Naive thymus-derived CD8-positive, alpha-beta T cell (primary cell): ENCODE measurements at regions not wholly inside any gene's neighbourhood (a gene's known extent, or its start where the extent isn't known, plus 50 kb on each side); places are given as distances from the start of the nearest gene placed in this dataset.

Source experiments
- ATAC-seq, 2 donors: fragments of 150-1000 bp; cut with Tn5 transposase in 1 of 2; sonication (Bioruptor Pico), chemical (Tn5 transposase) in 1 of 2; 1 replicate in 1 of 2; 2 replicates in 1 of 2; pipeline ENCODE4 v1.10.0; 2021; ENCODE audit warnings: mild to moderate bottlenecking in 2 of 2, moderate library complexity in 2 of 2
- POLR2A ChIA-PET: fragments of 350-600 bp; sonication (Branson Sonifier 250); formaldehyde crosslinking; loops from one replicate; lab custom pipeline; 2021; ENCODE audit warnings: antibody characterized with exemption; lab: Charles Lee
- DNase-seq, 10 donors: peaks; one replicate each; pipeline versions ENCODE4 v3.0.0 to v3.0.0-alpha.2; 2020 to 2022
- H3K27ac Mint-ChIP-seq, 10 donors: one replicate each; pipeline ENCODE4 v1.8.0; 2020 to 2022; ENCODE audit warnings: mild to moderate bottlenecking in 10 of 10, mixed read lengths in 10 of 10, moderate library complexity in 4 of 10, inconsistent platforms in 1 of 10
- H3K27me3 Mint-ChIP-seq, 5 donors: one replicate each; pipeline ENCODE4 v1.8.0; 2021 to 2022; ENCODE audit warnings: mixed read lengths in 5 of 5
- H3K36me3 Mint-ChIP-seq, 3 donors: one replicate each; pipeline ENCODE4 v1.8.0; 2020 to 2022; ENCODE audit warnings: mixed read lengths in 3 of 3, mild to moderate bottlenecking in 2 of 3, inconsistent platforms in 1 of 3
- H3K4me1 Mint-ChIP-seq, 4 donors: one replicate each; pipeline ENCODE4 v1.8.0; 2021 to 2022; ENCODE audit warnings: mixed read lengths in 4 of 4
- H3K4me3 Mint-ChIP-seq, 10 donors: one replicate each; pipeline ENCODE4 v1.8.0; 2020 to 2022; ENCODE audit warnings: mild to moderate bottlenecking in 10 of 10, mixed read lengths in 10 of 10, moderate library complexity in 6 of 10, inconsistent platforms in 1 of 10
- H3K9me3 Mint-ChIP-seq, 9 donors: one replicate each; pipeline ENCODE4 v1.8.0; 2020 to 2022; ENCODE audit warnings: mixed read lengths in 9 of 9, mild to moderate bottlenecking in 3 of 9, inconsistent platforms in 1 of 9, moderate library complexity in 1 of 9

DNA sequence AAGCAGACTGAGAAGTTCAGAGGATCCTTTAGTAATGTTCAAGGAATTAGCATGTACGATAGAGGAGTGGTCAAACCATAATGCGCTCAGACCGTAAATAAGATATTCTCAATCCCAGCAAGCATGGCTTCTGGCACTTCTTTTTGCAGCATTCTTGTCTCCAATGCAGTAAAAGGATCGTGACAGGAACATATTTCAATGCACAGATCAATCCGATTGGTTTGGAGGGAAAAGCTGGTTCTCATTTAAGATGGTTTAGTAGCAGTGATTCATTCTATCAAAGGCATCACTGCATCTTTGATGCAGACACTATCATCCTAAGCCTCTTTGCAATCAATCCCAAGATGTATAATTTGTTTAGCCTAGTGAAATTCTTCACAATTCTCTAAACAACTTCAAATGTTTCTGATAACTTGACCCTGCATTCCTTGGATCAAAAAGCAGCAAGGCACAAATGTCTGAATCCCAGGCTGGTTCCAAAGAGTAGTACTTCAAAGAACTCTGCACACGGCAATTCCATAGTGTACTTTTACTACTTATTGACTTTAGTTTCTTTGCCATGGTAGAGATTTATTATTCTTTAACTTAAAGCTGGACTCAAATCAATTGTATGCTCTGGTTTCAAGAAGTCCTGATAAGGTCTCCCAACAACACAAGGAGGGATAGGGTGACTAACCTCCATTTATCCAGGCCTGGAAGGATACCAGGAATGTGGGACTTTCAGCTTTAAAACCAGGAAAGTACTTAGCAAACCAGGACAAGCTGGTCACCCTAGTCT lies 96.8 kb upstream of the MDM1 start:
- POLR2A ChIA-PET: no interaction called here
- no peak for DNase-seq
- Mint-ChIP-seq H3K9me3 (no peaks in the 10 kb centered on the region), H3K36me3 (no peaks in the 10 kb centered on the region), H3K27me3 (no peaks in the 10 kb centered on the region), H3K4me1 (peaks cover 0 to 9% (median 5%) of the 10 kb centered on the region in 4 donors), H3K27ac (no peak overlapping the region), H3K4me3 (no peak overlapping the region)
- ATAC-seq: no peak

DNA sequence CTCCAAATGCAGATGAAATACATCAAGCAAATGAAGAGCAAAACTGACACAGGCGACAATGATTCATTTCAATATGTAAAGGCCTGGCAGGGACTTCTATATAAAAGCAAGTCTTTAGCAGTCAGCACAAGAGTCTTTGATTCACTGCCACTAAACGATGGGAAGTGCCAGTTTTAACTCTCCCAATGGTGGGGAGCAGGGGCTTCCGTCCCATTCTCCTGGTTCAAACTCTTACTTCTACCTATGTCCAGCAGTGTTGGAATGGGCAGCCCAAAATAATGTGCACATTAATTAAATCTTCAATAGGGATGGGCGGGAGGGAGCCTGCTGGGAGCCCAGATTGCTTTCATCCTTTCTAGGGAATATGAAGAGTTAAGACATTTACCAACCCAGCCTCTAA lies 97.5 kb upstream of the MDM1 start:
- POLR2A ChIA-PET: no interaction called here
- DNase-seq (no peak), ATAC-seq (no peak)
- Mint-ChIP-seq H3K4me1 (peaks cover 0 to 9% (median 5%) of the 10 kb centered on the region in 4 donors), H3K27me3 (no peaks in the 10 kb centered on the region), H3K9me3 (peaks cover 0 to under 1% (median 0%) of the 10 kb centered on the region in 9 donors), H3K27ac (no peak overlapping the region), H3K36me3 (no peaks in the 10 kb centered on the region), H3K4me3 (no peak overlapping the region)

DNA sequence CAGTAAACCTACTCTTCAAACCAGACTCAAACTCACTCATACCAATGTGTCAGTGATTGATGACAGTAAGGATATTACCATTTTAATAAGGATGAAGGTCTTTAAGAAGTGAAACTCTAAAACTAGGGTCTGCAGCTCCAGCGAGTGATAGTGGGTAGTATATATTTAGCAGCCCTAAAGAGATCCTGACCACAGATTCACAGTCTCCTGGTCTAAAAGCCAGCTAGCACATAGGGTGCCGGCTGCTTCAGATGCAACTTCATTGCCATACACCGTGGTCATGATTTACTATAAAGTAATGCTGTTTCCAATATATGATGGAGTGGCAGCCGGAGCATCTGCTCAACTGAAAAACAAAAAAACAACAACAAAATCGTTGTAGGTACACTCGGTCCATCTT lies 99.6 kb upstream of the MDM1 start:
- Mint-ChIP-seq H3K36me3 (peaks cover 0 to 8% (median 8%) of the 10 kb centered on the region in 3 donors), H3K9me3 (peaks cover 0 to 10% (median 2%) of the 10 kb centered on the region in 9 donors), H3K27me3 (no peaks in the 10 kb centered on the region), H3K4me1 (peaks cover 0 to 9% (median 4%) of the 10 kb centered on the region in 4 donors), H3K4me3 (no peak overlapping the region), H3K27ac (peak overlapping the region in 2 of 10 donors; percentile 49 to 52)
- ATAC-seq: no peak
- POLR2A ChIA-PET: interaction anchor here (0.7 kb wide), 1 partner anchor 66 kb away, joined by 3 read pairs; no protein-coding TSS in a partner anchor
- DNase-seq: no peak

DNA sequence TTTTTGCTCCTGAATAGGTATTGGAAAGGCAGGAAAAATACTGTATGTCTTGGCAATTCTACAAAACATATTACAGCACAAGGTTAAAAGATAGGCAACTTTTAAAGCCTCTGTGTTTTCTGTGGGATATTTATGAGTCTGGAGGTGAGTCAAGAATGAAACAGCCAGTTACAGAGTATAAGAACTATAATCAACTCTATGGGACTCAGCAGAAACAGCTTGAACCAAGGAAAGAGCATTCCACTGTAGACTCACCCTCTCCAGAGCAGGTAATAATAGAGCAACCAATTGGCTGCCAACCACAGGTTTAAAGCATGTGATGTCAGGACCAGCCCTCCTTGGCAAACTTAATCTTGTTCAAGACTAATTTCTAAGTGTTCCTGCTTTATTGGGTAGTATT lies 100.5 kb upstream of the MDM1 start:
- peaks cover 0 to 8% (median 8%) of the 10 kb centered on the region in 3 donors for H3K36me3 Mint-ChIP-seq
- H3K4me3 Mint-ChIP-seq: no peak overlapping the region
- POLR2A ChIA-PET: interaction anchor here (0.7 kb wide), 1 partner anchor 67 kb away, joined by 3 read pairs; no protein-coding TSS in a partner anchor
- ATAC-seq (no peak), DNase-seq (no peak)
- H3K9me3 Mint-ChIP-seq: peaks cover 0 to 10% (median 2%) of the 10 kb centered on the region in 9 donors
- H3K4me1 Mint-ChIP-seq: peaks cover 0 to 9% (median 4%) of the 10 kb centered on the region in 4 donors
- H3K27me3 Mint-ChIP-seq: no peaks in the 10 kb centered on the region
- H3K27ac Mint-ChIP-seq: no peak overlapping the region

DNA sequence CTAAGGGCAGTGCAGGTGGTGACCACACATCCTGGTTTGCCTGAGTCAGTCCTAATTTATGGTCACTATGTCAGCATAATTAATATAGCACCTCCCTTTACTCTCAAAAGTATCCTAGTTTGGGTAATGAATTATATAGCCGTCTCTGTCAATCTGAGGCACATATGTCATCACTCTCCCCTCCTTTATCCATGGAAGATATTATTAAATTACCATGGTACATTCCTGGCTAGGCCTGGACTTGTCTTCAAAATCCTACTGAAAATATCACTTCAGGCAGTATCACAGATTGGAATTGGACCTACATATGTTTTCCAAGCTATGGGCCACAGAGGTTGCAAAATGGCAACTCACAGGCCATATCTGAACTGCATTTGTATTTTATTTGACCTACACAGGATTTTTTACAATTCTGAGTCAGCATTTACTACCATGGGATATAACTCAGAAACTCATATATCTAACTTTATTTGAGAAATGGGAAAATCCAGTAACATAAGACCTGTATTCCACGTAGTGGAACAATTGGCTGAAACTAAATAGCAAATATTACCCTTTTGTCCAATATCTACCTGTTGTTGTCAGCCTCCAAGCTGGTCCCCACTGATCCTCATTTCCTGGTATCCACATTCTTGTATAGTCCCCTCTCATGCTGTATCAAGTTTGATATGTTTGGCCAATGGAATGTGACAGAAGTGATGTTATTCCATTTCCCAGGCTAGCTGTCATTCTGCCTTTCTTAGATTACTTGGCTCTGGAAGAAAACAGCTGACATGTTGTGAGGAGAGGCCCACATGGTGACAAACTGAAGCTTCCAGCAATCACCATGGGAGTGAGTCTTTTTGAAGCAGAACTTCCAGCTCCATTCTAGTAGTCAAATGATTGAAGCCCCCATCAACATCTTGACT lies 102.5 kb upstream of the MDM1 start:
- H3K4me3 Mint-ChIP-seq: no peak overlapping the region
- peaks cover 0 to 8% (median 8%) of the 10 kb centered on the region in 3 donors for H3K36me3 Mint-ChIP-seq
- POLR2A ChIA-PET: no interaction called here
- no peak for DNase-seq
- no peak for ATAC-seq
- H3K4me1 Mint-ChIP-seq: peaks cover 3 to 18% (median 4%) of the 10 kb centered on the region in 4 donors
- no peak overlapping the region for H3K27ac Mint-ChIP-seq
- H3K9me3 Mint-ChIP-seq: peaks cover 0 to 10% (median 2%) of the 10 kb centered on the region in 9 donors
- no peaks in the 10 kb centered on the region for H3K27me3 Mint-ChIP-seq

DNA sequence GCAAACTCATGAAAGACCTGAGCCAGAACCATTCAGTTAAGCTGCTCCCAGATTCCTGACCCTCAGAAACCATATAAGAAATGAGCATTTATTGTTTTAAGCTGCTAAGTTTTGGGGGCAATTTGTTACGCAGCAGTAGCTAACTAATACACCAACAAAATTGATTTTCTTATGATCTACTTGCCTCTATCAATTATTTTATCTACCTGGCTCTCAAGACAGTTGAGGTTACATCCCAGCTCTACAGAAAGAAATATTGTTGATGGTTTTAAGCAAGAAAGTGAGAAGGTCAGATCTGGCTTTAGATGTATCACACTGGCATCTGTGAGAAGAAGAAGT lies 103.1 kb upstream of the MDM1 start:
- POLR2A ChIA-PET: interaction anchor here (0.9 kb wide), 1 partner anchor 19 kb away, joined by 3 read pairs; no protein-coding TSS in a partner anchor
- H3K27me3 Mint-ChIP-seq: no peaks in the 10 kb centered on the region

DNA sequence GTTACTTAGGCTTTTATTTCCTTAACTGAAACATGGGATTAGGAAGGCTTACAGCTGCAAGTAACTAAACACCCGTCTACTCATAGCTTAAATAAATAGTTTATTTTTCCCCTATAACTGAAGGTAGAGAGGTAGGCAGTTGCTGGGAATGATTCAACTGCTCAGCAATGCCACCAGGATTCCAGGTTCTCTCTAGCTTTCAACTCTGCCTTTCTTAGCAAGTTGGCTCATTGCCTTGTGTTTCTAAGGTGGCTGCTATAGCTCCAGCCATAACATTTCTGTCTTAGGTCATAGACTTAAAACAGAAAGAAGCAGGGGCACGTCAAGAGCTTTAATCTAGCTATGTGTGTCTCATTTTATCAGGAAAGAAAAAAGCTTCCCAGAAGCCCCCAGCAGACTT lies 103.7 kb upstream of the MDM1 start:
- ATAC-seq: no peak
- Mint-ChIP-seq H3K4me1 (peaks cover 3 to 27% (median 7%) of the 10 kb centered on the region in 4 donors), H3K27me3 (no peaks in the 10 kb centered on the region), H3K4me3 (no peak overlapping the region), H3K27ac (no peak overlapping the region), H3K9me3 (peaks cover 0 to 10% (median 2%) of the 10 kb centered on the region in 9 donors), H3K36me3 (peaks cover 0 to 8% (median 8%) of the 10 kb centered on the region in 3 donors)
- POLR2A ChIA-PET: interaction anchor here (0.9 kb wide), 1 partner anchor 19 kb away, joined by 3 read pairs; no protein-coding TSS in a partner anchor
- DNase-seq: no peak

More for the DNA sequence above, 103.1 kb upstream of the MDM1 start:
- Mint-ChIP-seq H3K27ac (no peak overlapping the region), H3K36me3 (peaks cover 0 to 8% (median 8%) of the 10 kb centered on the region in 3 donors), H3K9me3 (peaks cover 0 to 10% (median 2%) of the 10 kb centered on the region in 9 donors), H3K4me3 (no peak overlapping the region), H3K4me1 (peaks cover 3 to 23% (median 7%) of the 10 kb centered on the region in 4 donors)
- no peak for DNase-seq
- ATAC-seq: no peak

DNA sequence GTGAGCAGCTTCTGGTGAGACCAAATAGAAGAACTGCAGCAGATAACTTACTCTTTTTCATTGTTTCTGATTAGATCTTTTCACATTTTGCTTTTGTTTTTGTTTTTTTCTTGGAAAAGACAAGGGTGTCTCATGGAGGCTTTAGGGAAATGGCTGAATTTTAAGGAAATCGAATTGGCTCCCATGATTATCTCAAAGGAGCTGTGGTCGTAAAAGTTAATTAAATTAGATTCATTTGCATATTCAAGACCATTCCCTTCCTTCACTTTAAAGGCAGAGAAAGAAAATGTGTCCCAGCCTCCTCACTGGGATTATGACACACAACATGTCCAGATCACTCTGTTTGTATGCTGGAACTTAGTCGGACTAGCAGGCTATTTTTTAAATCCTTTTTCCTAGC lies 106.4 kb upstream of the MDM1 start:
- no peak for DNase-seq
- POLR2A ChIA-PET: interaction anchor here (0.8 kb wide), 1 partner anchor 17 kb away, joined by 3 read pairs; no protein-coding TSS in a partner anchor
- Mint-ChIP-seq H3K9me3 (peaks cover 0 to 12% (median 4%) of the 10 kb centered on the region in 9 donors), H3K27ac (no peak overlapping the region), H3K4me3 (no peak overlapping the region), H3K27me3 (no peaks in the 10 kb centered on the region), H3K36me3 (peaks cover 0 to 13% (median 8%) of the 10 kb centered on the region in 3 donors), H3K4me1 (peaks cover 8 to 42% (median 21%) of the 10 kb centered on the region in 4 donors)
- ATAC-seq: no peak

DNA sequence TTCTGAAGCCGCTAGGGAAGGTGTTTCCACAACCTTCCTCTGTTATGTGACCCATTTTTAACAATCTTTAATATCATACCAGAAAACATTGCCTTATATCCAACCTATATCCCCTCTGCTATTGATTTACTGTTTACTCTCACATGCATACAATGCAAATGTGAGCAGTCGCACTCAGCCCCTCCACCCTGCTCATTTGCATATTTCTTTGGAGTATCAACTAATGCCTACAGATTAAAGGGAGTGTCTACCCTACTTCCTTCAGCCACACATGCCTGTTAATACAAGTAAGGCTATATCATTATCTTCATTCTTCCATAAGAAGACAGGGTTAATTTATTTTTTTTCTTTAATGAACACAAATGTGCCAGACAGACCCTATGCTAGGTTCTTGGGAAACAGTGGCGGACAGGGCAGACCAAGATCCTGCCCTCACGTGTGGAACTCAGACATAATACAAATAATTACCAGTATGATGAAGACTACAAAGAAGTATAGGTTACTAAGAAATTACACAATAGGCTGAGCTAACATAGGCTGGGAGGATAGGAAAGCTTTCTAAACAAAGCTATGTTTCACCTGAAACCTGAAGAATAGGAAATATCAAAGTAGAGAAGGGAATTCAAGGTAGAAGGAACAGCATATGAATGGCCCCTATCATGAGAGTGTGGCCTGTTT lies 107.3 kb upstream of the MDM1 start:
- Mint-ChIP-seq H3K27ac (peak overlapping the region in 2 of 10 donors; percentile 3 to 8), H3K4me1 (peaks cover 7 to 51% (median 21%) of the 10 kb centered on the region in 4 donors), H3K27me3 (no peaks in the 10 kb centered on the region), H3K36me3 (peaks cover 0 to 15% (median 8%) of the 10 kb centered on the region in 3 donors), H3K4me3 (no peak overlapping the region), H3K9me3 (peaks cover 0 to 15% (median 7%) of the 10 kb centered on the region in 9 donors)
- ATAC-seq (no peak), DNase-seq (no peak)
- POLR2A ChIA-PET: interaction anchor here (0.8 kb wide), 1 partner anchor 24 kb away, joined by 3 read pairs; no protein-coding TSS in a partner anchor

DNA sequence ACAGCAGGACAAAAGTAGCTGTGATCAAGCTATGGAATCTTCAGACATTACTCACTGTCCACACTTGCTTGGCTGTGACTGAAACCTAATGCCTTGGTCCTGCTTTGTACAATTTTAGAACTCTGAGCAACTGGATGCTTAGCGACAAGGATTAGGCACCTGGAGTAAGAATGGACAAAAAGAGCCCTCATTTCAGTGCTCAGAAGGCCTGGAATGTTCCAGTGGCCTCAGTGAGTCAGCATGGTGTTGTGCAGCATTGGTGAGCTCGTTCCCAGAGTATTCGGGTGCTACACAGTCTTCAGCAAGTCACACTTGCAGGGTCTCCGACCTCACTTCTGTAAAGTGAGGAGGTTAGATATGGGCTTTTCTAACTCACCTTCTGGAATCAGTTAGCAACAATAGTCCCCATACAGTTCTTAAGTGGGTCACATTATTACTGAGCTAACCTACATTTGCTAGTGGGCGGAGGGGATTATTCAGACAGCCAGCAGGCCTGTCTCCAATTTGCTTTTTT lies 108.0 kb upstream of the MDM1 start:
- Mint-ChIP-seq H3K4me3 (no peak overlapping the region), H3K4me1 (peaks cover 7 to 58% (median 22%) of the 10 kb centered on the region in 4 donors), H3K27ac (peak overlapping the region in 1 of 10 donors; percentile 8), H3K27me3 (no peaks in the 10 kb centered on the region), H3K9me3 (peaks cover 0 to 10% (median 7%) of the 10 kb centered on the region in 9 donors), H3K36me3 (peaks cover 0 to 11% (median 5%) of the 10 kb centered on the region in 3 donors)
- ATAC-seq (no peak), DNase-seq (no peak)
- POLR2A ChIA-PET: interaction anchor here (0.8 kb wide), 1 partner anchor 25 kb away, joined by 3 read pairs; no protein-coding TSS in a partner anchor

DNA sequence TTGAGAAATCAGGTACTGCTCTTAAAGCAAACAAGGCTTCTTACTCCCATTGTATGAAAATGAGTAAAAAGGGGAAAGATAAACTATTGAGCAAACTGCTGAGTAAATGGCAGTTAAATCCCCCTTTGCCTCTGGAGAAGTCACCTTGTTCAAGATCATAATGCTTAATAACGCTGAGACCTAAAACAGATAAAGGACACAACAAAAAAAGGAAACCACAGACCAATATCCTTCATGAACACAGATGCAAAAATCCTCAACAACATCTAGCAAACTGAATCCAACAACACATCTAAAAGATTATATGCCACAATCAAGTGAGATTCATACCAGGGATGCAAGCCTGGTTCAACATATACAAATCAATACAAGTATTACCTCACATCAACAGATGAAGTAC lies 109.0 kb upstream of the MDM1 start:
- DNase-seq (no peak), ATAC-seq (no peak)
- peaks cover 12 to 67% (median 30%) of the 10 kb centered on the region in 4 donors for H3K4me1 Mint-ChIP-seq
- H3K4me3 Mint-ChIP-seq: peak overlapping the region in 3 of 10 donors; percentile 7 to 56 (median 37)
- peaks cover 0 to 9% (median 4%) of the 10 kb centered on the region in 9 donors for H3K9me3 Mint-ChIP-seq
- H3K36me3 Mint-ChIP-seq: peaks cover 0 to 7% (median 0%) of the 10 kb centered on the region in 3 donors
- no peaks in the 10 kb centered on the region for H3K27me3 Mint-ChIP-seq
- POLR2A ChIA-PET: no interaction called here
- H3K27ac Mint-ChIP-seq: peak overlapping the region in 4 of 10 donors; percentile 13 to 66 (median 48)
